ENCODE measurements at regions not wholly inside any gene's neighbourhood (a gene's known extent, or its start where the extent isn't known, plus 50 kb on each side); places are given as distances from the start of the nearest gene placed in this dataset.
"Not testable (repeated sequence)": the region's sequence is repeated elsewhere in the genome, so short reads cannot be mapped to it uniquely, and the experiment has no call there.

- H3K79me2 ChIP-seq (ENCODE audit: control insufficient read depth, insufficient read depth, low read length); H3K4me3 ChIP-seq; H3K36me3 ChIP-seq (ENCODE audit: control insufficient read depth, insufficient read depth, low read length); H3K9me1 ChIP-seq (ENCODE audit: control insufficient read depth, insufficient read depth, low read length); H3K27ac ChIP-seq (ENCODE audit: extremely low read depth, low read depth, low read length); BruUV-seq (replicated peaks); H4K20me1 ChIP-seq (replicated peaks; ENCODE audit: control insufficient read depth, insufficient read depth, low read length); ATAC-seq; H3K27me3 ChIP-seq (ENCODE audit: control insufficient read depth in 2 of 2, insufficient read depth in 2 of 2, low read length in 2 of 2); DNase-seq (ENCODE audit: extremely low read depth in 1 of 4, low spot score in 3 of 4); H2AFZ ChIP-seq (ENCODE audit: low read depth, low read length); H3K4me2 ChIP-seq (ENCODE audit: insufficient read depth, low read length); H3K4me1 ChIP-seq (replicated peaks in 1 of 2; ENCODE audit: control insufficient read depth in 2 of 2, insufficient read depth in 2 of 2, low read length in 2 of 2); H3K9ac ChIP-seq (ENCODE audit: insufficient read depth in 1 of 2, low read depth in 2 of 2, low read length in 2 of 2); POLR2A ChIA-PET; intact Hi-C loops (cut with micrococcal nuclease); in situ Hi-C loops (cut with MboI); FAIRE-seq; CTCF ChIA-PET (ENCODE audit: low intra/inter-chr PET ratio): not testable (repeated sequence)
- 6% methylated on average over 32 of the region's 38 CpGs for WGBS (ENCODE audit: insufficient coverage, low coverage, missing lambda C conversion rate)
- TF ChIP-seq SAFB (IDR thresholded peaks at IDR 0.05; ENCODE audit: borderline replicate concordance, low read depth, low read length) = 0 out of 2 replicates have a peak, but pooled peaks have one; percentile 12
- H3K9me3 ChIP-seq (replicated peaks; ENCODE audit: control insufficient read depth, insufficient read depth, low read depth, low read length) = peaks cover 11% of the 10 kb centered on the region; the same call in 1 of the 2 replicates
Measured at GRCh38 chr6:168380166-168380955, 60.6 kb upstream of the SMOC2 start.

- Histone ChIP-seq H3K9me1 (ENCODE audit: control insufficient read depth, insufficient read depth, low read length) (no peaks in the 10 kb centered on the region), H3K4me1 (replicated peaks in 1 of 2; ENCODE audit: control insufficient read depth in 2 of 2, insufficient read depth in 2 of 2, low read length in 2 of 2) (no peaks in the 10 kb centered on the region; a peak in 1 of 5 replicates), H3K4me3 (no peak overlapping the region), H3K27ac (ENCODE audit: extremely low read depth, low read depth, low read length) (no peak overlapping the region), H2AFZ (ENCODE audit: low read depth, low read length) (no peak overlapping the region), H3K9ac (ENCODE audit: insufficient read depth in 1 of 2, low read depth in 2 of 2, low read length in 2 of 2) (no peak overlapping the region), H3K79me2 (ENCODE audit: control insufficient read depth, insufficient read depth, low read length) (no peaks in the 10 kb centered on the region), H3K27me3 (ENCODE audit: control insufficient read depth in 2 of 2, insufficient read depth in 2 of 2, low read length in 2 of 2) (peaks cover 0 to 9% of the 10 kb centered on the region in 2 experiments; a peak in 3 of 5 replicates), H3K36me3 (ENCODE audit: control insufficient read depth, insufficient read depth, low read length) (no peaks in the 10 kb centered on the region), H3K4me2 (ENCODE audit: insufficient read depth, low read length) (no peak overlapping the region), H4K20me1 (replicated peaks; ENCODE audit: control insufficient read depth, insufficient read depth, low read length) (no peaks in the 10 kb centered on the region), H3K9me3 (replicated peaks; ENCODE audit: control insufficient read depth, insufficient read depth, low read depth, low read length) (peaks cover 11% of the 10 kb centered on the region; the same call in 1 of the 2 replicates)
- DNase-seq (ENCODE audit: extremely low read depth in 1 of 4, low spot score in 3 of 4) (no peak), FAIRE-seq (no peak), ATAC-seq (no peak)
- intact Hi-C loops (cut with micrococcal nuclease) (no loop called here), in situ Hi-C loops (cut with MboI) (no loop called here)
- no TSS peak for BruUV-seq (replicated peaks)
- CTCF ChIA-PET (ENCODE audit: low intra/inter-chr PET ratio) = no interaction called here
- WGBS (ENCODE audit: insufficient coverage, low coverage, missing lambda C conversion rate) = 2% methylated on average over 16 of the region's 16 CpGs
- POLR2A ChIA-PET = no interaction called here
- TF ChIP-seq ZBTB2 (IDR thresholded peaks at IDR 0.05) (no peak), POLR2H (tag; IDR thresholded peaks at IDR 0.05; ENCODE audit: low read depth) (no peak), EWSR1 (IDR thresholded peaks at IDR 0.05; ENCODE audit: borderline replicate concordance, low read depth, partially characterized antibody) (no peak), CHD4 (IDR thresholded peaks at IDR 0.05; ENCODE audit: insufficient read depth, insufficient replicate concordance, low read depth, low read length, poor library complexity, severe bottlenecking) (no peak)
- TF ChIP-seq, protein P1, sequence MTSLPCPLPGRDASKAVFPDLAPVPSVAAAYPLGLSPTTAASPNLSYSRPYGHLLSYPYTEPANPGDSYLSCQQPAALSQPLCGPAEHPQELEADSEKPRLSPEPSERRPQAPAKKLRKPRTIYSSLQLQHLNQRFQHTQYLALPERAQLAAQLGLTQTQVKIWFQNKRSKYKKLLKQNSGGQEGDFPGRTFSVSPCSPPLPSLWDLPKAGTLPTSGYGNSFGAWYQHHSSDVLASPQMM (CRISPR knock-in tag; IDR thresholded peaks at IDR 0.05) = no peak
- TF ChIP-seq, protein P2, sequence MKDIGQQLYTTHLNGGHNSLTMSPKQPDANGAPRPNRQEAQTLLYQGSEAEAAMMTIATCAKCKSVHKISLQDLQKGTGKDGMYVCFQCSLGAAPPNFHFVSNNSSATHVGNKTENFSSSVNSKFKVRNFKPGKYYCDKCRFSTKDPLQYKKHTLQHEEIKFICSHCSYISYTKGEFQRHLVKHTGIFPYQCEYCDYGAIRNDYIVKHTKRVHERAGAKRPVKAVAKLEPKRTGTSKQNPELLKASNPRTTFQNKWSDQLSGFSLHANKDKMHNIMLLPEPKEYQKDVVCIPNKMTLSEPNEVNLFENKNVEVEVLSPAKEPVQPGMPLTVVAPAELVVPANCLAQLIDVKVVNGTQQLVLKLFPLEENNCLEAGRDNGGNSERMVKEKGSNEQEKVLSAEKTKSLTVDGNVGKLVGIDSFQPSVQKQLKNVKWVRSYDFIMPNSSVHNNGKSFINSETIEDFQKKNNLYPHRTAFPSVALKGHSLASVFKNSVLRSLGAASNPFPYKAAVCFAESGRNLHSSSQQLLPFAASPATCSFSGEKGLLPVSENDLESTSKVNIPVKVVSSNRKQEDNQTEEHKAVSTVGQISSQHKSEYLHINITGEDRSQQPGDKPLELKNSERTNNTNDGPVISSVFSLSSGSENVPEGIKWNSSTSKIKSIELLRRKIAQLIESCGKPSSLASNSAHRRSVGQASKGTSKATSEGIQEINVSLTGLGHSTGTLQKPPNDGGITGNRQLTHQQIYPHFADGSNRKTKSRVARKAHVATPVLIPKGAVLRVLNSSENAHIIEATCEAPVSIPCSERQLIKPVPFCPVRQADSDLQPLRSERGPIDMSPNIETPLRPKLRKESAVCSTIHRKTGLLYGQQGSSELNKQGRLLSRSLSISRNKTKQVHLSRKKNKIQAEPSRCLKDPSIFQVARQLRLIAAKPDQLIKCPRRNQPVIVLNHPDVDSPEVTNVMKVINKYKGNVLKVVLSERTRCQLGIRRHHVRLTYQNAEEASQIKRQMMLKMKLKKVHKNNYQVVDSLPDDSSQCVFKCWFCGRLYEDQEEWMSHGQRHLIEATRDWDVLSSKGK (CRISPR knock-in tag; IDR thresholded peaks at IDR 0.05) = no peak
Measured at GRCh38 chr6:168380956-168381605, 59.9 kb upstream of the SMOC2 start.
